Suprapubic skin (tissue), 4 donors: ENCODE measurements at regions not wholly inside any gene's neighbourhood (a gene's known extent, or its start where the extent isn't known, plus 50 kb on each side); places are given as distances from the start of the nearest gene placed in this dataset.

Source experiments
- CTCF ChIP-seq, 2 donors: fragments of 200-600 bp in 1 of 2; fragments of 450-650 bp in 1 of 2; sonication (generic) in 1 of 2; IDR thresholded peaks; one replicate each; pipeline ENCODE4 v1.5.1; 2016 to 2019; ENCODE audit warnings: antibody characterized with exemption in 2 of 2, mild to moderate bottlenecking in 1 of 2, moderate library complexity in 1 of 2
- POLR2A ChIP-seq, 2 donors: fragments of 450-650 bp; IDR thresholded peaks; one replicate each; pipeline ENCODE4 v1.6.1; 2017; ENCODE audit warnings: antibody characterized with exemption in 2 of 2, mild to moderate bottlenecking in 2 of 2, moderate library complexity in 2 of 2
- POLR2AphosphoS5 ChIP-seq, 3 donors: sonication (generic); formaldehyde crosslinking; IDR thresholded peaks; one replicate each; pipeline ENCODE4 v1.6.1; 2017; ENCODE audit warnings: antibody characterized with exemption in 3 of 3

- TF ChIP-seq CTCF (IDR thresholded peaks at IDR 0.05) (no peak), POLR2A (IDR thresholded peaks at IDR 0.05) (no peak), POLR2AphosphoS5 (IDR thresholded peaks at IDR 0.05) (no peak)
Observed at GRCh38 chr2:67945056-67945455, 117.7 kb downstream of the C1D start.
